HTR-8/SVneo (cell line): ENCODE measurements at regions not wholly inside any gene's neighbourhood (a gene's known extent, or its start where the extent isn't known, plus 50 kb on each side); places are given as distances from the start of the nearest gene placed in this dataset.

Experiments
- DNase-seq: peaks from one replicate; pipeline ENCODE4 v3.0.0; 2011; ENCODE audit warnings: low spot score, mixed read lengths; ENCODE audit not compliant: insufficient read length
- FAIRE-seq: peaks from 2 replicates; lab custom pipeline; 2011; peaks lifted over from hg19 to GRCh38; lab: Jason Lieb, UNC

DNA sequence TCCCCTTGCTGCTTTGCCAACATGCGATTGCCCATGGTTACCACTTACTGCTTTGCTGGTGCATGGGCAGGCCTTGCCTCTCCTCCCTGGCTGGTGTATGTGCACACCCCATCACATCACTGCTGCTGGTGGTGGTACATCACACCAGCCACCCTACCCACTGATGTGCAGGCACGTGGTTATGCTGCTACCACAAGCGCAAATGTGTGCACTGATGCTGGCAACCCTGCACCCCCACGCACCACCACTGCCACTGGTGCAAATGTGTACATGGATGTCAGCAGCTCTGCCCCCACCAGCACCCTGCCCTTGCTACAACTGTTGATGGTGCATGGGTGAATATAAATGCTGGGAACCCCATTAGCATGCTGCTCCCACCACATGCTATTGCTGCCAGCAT is 261.7 kb downstream of the AEBP2 start:
- no peak for DNase-seq
- no peak for FAIRE-seq

DNA sequence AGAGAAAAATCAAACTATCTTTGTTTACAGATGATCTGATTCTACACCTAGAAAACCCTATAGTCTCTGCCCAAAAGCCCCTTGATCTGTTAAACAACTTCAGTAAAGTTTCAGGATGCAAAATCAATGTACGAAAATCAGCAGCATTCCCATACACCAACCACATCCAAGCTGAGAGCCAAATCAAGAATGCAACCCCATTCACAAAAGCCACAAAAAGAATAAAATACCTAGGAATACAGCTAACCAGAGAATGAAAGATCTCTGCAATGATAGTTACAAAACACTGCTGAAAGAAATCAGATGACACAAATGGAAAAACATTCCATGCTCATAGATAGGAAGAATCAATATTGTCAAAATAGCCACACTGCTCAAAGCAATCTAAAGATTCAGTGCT is 265.7 kb downstream of the AEBP2 start:
- FAIRE-seq (no peak), DNase-seq (no peak)

DNA sequence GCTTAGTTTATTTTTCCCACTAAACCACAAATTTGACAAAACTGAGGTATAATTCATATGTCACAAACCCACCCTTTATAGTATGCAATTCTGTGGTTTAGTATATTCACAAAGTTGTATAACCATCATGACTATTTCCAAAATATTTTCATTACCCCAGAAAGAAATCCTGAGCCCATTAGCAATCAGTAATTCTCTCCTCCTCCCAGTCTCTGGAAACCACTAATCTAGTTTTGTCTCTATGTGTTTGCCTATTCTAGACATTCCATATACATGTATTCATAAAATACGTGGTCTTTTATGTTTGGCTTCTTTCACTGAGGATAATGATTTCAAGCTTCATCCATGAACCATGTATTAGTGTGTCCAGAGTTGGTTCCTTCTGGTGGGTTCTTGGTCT is 267.6 kb downstream of the AEBP2 start:
- no peak for FAIRE-seq
- no peak for DNase-seq

DNA sequence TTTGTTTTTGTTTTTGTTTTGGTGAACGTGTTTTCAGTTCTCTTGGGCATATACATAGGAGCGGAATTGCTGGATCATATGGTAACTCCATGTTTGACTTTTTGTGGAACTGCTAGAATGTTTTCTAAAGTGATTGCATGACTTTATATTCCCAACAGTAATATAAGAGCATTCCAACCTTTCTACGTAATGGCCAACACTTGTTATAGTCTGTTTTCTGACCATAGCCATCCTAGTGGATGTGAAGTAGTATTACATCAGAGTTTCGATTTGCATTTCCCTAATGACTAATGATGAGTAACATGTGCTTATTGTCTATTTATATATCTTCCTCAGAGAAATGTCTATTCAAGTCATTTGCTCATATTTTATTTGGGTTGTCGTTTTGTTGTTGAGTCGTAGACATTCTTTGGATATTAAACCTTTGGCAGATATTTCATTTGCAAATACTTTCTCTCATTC is 268.7 kb downstream of the AEBP2 start:
- no peak for DNase-seq
- no peak for FAIRE-seq

DNA sequence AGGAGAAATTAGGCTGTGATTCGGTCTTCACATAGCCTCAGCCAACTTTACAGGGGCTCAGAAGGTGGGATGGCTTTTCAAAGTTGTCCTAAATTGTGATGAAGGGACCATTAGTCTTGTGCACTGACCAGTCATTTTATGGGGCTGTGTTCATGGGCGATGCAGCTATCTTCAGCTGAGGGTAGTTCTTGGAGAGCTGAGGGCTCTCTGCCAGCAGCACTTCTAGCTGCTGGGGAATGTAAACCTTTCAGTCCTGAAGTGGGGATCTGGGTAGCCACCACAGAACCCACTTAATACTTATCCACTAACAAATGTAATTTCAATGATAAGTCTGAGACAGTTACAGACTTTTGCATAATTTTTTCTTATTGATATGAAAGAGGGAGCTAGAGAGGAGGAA is 270.6 kb downstream of the AEBP2 start:
- no peak for FAIRE-seq
- DNase-seq, result no peak

DNA sequence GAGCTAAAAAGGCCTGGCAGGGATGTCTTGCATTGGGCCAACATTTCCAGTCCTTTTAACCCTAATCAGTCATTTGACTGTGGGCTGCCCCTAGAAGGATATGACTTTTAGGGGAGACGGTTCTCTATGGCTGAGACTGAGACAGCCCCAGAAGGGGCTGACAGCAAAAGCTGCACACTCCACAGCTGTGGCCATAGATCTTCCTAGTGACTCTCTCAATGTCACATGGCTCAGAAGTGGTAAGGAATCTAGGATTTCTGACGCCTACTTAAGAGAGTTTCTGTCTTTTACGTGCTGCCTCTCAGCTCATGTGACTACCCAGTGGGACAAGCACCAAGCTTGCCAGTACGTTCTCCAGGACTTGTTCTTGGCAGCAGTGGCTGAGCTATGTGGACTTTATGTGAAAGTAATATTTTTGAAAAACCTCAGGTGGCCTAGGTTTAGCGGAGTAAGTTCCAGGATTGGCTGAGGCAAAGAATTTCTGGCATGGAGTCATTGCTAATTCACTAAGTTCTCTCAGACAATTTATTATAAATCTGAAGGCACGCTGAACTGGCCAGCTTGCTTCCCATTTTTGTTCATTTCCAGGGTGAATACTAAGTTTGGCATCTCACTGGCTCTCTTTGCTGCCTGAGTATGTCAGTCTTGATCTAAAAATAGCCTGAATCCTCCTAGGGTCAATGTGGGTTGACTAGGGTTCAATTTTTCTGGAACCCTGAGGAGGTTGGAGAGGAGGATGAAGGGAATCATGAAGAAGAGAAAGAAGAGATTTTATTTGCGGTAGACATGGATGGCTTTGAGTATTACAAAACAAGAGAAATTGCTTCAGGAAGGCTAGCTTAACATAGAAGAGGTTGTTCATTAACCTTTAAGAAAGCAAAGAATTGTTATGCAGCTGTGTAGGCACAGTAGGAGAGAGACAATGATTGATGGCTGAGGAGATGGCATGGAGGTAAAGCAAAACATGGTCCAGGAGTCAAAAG is 271.8 kb downstream of the AEBP2 start:
- no peak for FAIRE-seq
- no peak for DNase-seq

DNA sequence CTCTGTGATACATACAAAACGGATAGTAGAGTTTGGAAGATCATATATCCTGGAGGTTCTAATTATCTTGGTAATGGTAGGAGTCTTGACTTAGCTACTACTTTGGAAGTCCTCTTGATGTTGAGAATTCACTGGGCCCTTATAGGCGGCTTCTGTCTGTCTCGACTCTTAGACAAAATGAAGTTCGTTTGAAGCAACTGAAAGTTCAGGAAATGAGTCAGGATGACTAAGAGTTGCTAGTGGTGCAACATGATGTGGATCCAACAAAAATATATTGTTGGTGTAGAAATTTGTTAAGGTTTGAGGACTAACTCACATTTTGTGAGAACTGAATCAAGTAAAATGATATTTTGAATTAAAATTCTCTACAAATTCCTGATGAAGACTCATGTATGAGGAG is 272.7 kb downstream of the AEBP2 start:
- no peak for FAIRE-seq
- DNase-seq, result peak; percentile 5

DNA sequence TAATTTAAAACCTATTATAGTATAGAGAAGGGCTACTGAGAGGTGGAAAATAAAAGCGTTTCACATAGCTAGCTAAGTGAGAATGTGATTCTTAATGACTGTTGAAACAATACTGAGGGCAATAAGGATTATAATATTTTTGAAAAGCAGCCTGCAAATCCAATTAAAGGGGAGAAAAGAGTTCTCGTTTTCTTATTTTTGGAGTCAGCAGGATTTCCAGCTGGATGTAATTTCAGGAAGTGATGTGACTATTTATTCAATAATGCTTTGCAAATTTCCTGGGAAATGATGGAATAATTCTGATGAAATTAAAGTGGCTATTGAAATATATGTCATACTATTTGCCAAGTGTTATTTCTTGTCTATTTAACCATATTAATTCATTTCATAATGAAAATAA is 279.1 kb downstream of the AEBP2 start:
- FAIRE-seq (no peak), DNase-seq (no peak)

DNA sequence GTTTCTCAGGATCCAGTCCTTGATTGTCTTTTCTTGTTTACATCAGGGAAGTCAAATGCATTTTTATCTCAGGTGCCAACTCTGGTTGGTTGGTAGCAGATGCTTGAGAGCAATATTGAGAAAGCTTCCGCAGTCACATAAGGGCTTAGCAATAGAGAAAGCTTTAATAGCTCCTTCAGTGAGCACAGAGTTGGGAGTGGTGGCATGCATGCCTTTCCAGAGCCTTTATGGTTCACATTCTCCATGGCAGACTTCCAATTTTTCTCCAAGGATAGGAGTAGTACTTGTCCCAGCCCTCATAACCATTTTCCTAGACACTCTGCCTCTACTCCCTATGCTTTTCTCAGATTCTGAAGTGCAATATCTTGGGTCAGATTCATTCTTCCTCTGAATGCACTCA is 280.4 kb downstream of the AEBP2 start:
- DNase-seq (no peak), FAIRE-seq (no peak)

DNA sequence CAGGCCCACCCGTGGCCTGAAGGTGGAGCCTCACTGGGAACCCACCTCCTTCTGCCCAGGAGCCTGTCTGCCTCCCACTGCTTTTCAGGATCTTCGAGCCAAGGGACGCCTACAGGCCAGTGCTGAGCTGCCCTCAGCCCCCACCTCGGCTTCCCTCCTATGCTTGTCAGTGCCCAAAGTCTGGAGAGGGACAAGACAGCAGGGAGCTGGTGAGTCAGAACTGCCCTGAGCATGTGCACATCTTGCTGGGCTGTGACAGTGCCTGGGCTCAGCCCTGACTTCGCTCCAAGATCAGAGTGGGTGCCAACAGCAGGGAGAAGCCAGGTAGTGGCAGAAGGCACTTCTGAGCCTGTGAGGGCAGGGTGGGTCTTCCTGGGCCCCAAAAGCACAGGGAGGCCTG is 286.8 kb downstream of the AEBP2 start:
- DNase-seq, result no peak
- no peak for FAIRE-seq

DNA sequence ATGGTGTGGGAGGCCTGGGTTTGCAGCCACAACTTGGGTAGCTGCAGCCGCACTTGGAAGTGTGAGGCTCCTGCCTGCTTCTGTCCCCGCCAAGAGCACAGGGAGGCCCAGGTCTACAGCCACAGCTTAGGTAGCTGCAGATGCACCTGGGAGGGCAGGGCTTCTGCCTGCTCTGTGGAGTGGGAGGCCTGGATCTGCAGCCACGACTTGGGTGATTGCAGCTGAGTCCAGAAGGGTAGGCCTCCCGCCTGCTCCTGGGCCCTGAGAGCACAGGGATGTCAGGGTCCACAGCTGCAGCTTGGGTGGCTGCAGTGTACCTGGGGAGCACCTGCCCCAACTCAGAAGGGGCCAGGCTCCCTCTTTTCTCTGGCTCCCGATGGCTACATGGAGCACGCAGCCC is 287.3 kb downstream of the AEBP2 start:
- DNase-seq (no peak), FAIRE-seq (no peak)

DNA sequence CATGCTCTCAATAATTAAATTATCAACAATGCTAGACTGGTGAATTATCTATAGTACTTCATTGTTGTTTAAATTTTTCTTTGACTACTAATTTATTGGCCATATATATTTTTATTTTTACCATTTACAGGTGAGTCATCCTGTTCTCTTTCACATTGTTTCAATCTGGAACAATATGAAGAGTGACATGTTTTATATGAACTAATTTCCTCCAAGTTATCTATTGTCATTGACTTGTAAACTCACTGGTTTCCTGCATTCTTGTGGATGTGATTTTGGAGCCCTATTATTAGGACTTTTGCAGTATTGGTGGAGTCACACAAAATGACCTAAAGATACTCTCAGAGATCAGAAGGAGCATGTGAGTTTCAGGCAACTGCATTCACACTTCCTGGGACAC is 297.7 kb downstream of the AEBP2 start:
- DNase-seq (no peak), FAIRE-seq (no peak)

DNA sequence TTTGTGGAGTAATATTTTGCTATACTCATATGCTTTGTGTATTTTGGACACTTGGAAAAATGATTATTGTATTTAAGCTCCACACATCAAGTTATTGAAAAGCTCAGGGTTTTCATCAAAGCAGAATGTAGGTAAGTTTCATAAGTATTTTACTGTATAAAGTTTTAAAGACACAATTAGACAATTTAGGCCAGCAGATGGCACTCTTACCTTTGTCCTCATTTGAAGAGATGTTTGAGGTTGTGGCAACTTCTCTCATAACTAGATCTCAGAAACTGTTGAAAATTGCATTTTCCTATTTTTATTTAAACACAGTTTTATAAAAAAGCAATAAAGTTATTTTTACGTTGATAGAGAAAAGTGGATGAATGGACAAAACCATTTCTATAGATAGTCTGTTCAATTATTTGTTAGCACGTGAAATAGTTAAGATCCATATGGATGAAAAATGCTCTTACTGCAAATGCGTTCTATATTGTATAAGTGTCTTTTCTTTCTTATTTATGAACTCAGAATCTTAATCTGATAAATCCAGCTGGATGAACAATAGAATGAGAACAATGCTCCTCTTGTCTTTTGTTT is 300.0 kb downstream of the AEBP2 start:
- DNase-seq (peak; percentile 30), FAIRE-seq (no peak)

DNA sequence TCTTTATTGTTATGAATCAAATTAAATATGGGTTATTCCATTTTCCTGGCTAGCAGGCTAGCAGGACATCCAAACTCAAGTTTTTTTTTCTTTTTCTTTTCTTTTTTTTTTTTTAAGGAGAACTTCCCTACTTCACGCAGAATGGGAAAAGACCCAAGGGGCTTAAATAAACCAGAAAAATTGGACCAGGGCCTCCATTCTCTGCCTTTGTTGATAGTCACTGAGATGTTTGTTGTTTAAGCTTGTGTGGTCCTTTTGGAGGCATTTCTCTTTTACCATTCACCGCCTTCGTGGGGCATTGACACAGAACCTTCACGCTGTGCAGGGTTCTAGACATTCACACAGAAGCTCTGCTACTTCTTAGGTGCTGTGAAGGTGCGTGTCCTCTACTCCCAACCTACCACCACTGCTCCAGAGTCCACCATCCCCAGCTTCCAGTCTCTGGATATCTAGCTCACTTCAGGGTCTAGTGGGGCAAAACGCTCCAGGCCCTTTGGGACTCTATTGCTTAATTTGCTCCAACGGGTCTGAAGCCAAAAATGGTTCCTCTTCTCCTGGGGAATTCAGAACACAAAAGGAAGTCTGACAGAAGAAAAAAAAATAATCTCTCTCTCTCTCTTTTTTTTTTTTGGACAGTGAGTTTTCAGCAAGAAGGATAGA is 301.3 kb downstream of the AEBP2 start:
- no peak for FAIRE-seq
- DNase-seq, result no peak

DNA sequence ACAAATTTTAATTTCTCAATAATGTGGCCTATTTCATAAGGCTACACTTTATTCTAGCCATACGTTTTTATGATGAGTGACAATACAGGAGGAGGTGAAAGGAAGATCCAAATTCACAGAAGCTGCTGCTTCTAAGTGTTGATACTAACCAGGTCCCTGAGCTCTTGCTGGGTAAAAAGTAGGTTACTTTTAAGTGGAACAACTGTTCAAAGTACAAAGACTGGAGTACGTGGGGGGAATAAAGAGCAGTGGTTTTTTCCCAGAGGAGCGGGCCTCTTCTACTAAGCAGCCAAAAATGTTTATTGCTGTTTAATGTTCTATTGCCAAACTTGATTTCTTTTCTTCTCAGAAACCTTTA is 301.8 kb downstream of the AEBP2 start:
- DNase-seq (no peak), FAIRE-seq (no peak)

DNA sequence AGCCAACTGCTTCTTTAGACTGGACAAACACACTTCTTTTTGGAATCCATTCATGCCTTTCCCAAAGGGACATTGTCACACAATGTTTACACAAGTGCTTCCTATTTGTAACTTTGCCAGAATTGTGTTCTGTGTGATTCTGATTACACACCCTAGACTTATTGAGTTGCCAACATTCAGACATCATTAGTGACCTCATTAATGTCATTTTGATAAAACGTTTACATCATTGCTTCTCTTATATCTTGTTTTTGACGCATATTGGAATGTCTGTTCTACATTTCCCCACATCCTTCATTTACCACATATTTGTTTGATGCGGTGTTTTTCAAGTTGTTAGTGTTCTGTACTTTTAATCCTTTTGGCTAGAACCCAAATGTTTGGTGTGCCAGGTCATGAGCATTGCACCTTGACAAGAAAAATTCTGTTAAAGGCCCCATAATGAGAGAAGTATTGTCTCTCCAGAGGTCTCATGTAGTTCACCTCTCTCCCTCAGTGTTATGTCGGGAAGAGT is 305.5 kb downstream of the AEBP2 start:
- no peak for FAIRE-seq
- no peak for DNase-seq

DNA sequence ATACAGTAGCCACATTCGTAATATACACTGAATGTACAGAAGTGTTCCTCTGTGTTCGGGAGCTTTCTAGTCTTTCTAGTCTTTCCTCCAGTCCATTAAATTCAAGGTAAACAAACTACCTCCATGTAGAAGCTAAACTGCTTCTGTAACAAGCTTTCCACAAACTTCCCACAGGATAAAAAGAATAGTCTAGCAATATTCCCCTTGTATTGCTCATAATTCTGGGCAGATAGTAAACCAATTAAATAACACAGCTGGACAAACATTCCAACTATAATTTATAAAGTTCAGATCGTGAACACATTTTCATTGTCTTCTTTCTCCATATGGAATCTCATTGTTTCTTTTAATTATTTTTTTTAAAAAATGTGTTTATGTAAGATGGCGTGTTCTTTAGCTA is 307.2 kb downstream of the AEBP2 start:
- DNase-seq (no peak), FAIRE-seq (no peak)

DNA sequence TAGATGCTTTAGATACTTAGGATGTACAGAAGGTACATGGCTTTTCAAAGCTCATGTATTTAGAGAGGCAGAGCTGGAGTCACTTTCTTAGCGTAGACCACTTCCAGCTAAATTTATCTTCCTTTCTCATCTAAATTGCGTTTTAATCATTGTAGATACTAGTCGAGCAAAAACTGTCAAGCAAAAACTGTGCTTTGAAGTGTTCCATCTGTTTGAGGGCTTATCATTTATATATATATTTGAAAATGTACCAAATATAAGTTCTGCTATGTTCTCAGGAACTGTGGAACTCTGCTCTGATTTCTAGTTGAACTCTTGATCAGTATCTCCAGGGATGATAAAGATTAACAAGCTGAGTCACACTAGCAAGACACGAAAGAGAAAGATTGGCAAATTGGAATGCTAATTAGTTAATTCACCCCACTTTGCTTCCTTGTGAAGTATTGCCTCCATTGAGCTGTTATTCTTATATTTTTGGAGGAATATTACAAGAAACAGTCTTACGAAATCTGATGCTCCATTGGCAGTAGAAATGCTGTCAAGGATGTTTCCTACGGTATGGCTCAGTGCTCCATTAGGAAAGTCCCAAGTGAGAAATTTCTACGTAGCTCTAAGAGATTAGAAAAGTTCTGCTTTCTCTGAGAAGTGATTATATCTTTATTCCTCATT is 310.7 kb downstream of the AEBP2 start:
- DNase-seq (no peak), FAIRE-seq (no peak)

DNA sequence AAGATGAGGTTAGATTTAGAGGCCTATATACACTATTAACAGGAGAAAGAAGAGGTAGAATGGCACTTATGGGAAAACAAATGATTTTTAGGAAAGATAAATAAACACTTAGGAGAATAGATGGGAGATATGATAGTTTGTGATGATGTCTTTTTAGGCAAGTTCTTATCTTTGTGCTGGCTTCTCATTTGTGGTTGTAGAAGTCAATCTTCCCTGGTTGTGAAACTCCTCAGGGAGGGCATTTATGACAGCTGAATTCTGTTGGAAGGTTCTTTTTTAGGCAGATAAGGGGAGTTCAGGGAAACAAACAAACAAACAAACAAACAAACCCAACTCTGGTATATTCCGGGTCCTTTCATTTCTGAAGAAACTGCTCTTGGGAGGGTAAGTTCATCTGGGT is 311.8 kb downstream of the AEBP2 start:
- DNase-seq (no peak), FAIRE-seq (no peak)

DNA sequence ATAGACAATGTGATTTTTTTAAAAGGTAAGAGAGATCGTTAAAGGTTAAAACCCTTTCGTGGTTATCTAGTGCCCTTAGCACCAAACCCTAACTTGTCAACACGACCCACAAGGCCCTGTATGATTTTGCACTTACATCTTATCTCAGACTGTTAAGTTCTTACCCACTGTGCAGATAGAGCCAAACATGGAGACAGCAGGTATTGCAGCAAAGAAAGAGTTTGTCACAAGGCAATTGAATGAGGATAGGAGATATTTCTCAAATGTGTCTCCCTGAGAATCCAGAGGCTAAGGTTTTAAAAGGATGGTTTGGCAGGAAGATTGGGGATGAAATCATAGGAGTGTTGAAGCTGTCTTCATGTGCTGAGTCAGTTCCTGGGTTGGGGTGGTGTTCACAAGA is 313.4 kb downstream of the AEBP2 start:
- FAIRE-seq, result no peak

DNA sequence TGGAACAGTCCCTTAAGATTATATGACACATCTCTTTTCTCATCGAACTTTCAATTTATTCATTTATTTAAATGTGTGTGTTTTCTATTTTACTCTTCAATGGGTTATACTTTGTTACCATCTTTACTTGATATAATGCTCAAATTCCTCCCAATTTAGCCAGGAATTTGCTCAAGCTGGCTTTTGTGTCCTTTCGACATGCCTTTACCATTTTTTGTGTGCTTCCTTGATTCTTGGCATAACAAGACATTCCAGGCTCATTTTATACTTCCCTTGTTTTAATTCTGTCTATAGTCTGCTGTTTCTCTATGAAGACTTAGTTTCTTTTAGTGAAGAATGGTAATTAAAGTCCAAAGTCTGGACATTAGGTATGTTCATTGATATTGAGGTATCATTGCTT is 315.8 kb downstream of the AEBP2 start:
- DNase-seq (no peak), FAIRE-seq (no peak)

More for the DNA sequence above, 313.4 kb downstream of the AEBP2 start:
- DNase-seq, result no peak
